ENCODE measurements at regions not wholly inside any gene's neighbourhood (a gene's known extent, or its start where the extent isn't known, plus 50 kb on each side); places are given as distances from the start of the nearest gene placed in this dataset.

DNA sequence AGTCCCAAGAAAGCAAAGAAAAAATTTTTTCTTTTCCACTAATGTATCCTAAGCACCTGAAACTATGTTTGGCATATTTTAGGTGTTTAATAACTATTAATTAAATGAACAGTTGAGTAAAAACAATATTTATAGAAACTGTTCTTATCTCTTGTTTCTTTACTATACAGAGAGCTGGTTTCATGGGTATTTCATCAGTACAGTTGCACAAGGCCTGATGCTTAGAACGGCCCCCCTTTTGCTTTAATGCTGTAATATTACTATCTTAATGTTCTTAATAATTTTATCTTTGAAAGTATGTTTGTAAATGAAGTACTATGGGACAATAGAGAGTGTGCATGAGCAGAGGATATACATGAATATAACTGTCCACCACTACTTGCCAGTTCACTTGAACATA is 479.1 kb upstream of the SLIT2 start:
- Mint-ChIP-seq H3K36me3 (no peaks in the 10 kb centered on the region), H3K4me1 (no peaks in the 10 kb centered on the region), H3K27me3 (no peaks in the 10 kb centered on the region), H3K9me3 (peaks cover 0 to 11% of the 10 kb centered on the region in 2 donors), H3K4me3 (no peak overlapping the region), H3K27ac (no peak overlapping the region)
- no peak for DNase-seq
- ATAC-seq (replicated peaks): no peak

DNA sequence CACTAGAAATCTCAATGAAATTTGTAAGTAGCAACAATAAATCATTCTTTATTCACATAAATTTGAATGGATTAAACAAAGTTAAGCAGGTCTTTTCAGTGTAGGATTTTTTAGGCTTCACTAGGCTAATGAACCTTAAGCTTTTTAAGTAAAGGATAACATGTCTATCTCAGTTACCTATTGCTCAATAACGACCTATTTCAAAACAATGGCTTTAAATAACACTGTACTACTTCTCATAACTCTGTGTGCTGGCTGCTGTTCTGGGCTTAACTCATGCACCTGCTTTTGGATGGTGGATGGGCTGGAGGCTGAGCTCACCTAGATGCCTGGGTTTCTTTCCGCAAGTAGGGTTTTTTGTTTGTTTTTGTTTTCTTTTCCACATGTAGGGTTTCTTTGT is 495.0 kb upstream of the SLIT2 start:
- no peak overlapping the region for H3K27ac Mint-ChIP-seq
- peaks cover 0 to 5% of the 10 kb centered on the region in 2 donors for H3K9me3 Mint-ChIP-seq
- no peak overlapping the region for H3K4me3 Mint-ChIP-seq
- H3K27me3 Mint-ChIP-seq: no peaks in the 10 kb centered on the region
- DNase-seq (no peak), ATAC-seq (replicated peaks) (no peak)
- no peaks in the 10 kb centered on the region for H3K36me3 Mint-ChIP-seq
- no peaks in the 10 kb centered on the region for H3K4me1 Mint-ChIP-seq

GRCh38 chr4:19752599-19752998 is 499.1 kb upstream of the SLIT2 start:
- ATAC-seq (replicated peaks): no peak
- H3K4me1 Mint-ChIP-seq: no peaks in the 10 kb centered on the region
- H3K36me3 Mint-ChIP-seq: no peaks in the 10 kb centered on the region
- peaks cover 0 to 4% of the 10 kb centered on the region in 2 donors for H3K9me3 Mint-ChIP-seq
- H3K27ac Mint-ChIP-seq: no peak overlapping the region
- H3K27me3 Mint-ChIP-seq: no peaks in the 10 kb centered on the region
- no peak overlapping the region for H3K4me3 Mint-ChIP-seq
- DNase-seq: no peak

- Mint-ChIP-seq H3K4me1 (no peaks in the 10 kb centered on the region), H3K4me3 (no peak overlapping the region), H3K36me3 (no peaks in the 10 kb centered on the region), H3K27me3 (no peaks in the 10 kb centered on the region), H3K27ac (no peak overlapping the region), H3K9me3 (peaks cover 0 to 7% of the 10 kb centered on the region in 2 donors)
- ATAC-seq (replicated peaks): no peak
- no peak for DNase-seq
Observed at GRCh38 chr4:19748519-19749479, 502.9 kb upstream of the SLIT2 start.

DNA sequence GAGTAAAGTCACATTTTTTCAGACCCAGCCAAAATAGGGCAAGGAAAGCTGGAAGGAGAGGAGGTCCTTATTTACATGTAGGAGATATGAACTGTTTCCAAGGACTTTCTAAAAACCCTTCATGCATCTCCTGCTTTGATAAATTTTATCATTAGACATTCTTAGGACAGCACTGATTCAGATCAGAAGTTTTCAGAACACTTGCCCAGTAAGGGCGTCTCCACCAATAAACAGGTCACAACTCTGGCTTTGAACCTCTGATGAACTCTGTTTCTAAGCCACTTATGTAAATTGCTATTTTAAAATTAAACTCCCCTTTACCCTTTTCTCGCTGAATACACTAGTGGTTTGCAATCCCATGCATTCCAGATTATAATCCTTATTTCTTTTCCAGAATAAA is 505.3 kb upstream of the SLIT2 start:
- no peak overlapping the region for H3K27ac Mint-ChIP-seq
- H3K4me1 Mint-ChIP-seq: no peaks in the 10 kb centered on the region
- H3K4me3 Mint-ChIP-seq: no peak overlapping the region
- H3K27me3 Mint-ChIP-seq: no peaks in the 10 kb centered on the region
- H3K9me3 Mint-ChIP-seq: peaks cover 0 to 8% of the 10 kb centered on the region in 2 donors
- ATAC-seq (replicated peaks) (no peak), DNase-seq (no peak)
- H3K36me3 Mint-ChIP-seq: no peaks in the 10 kb centered on the region

GRCh38 chr4:19743115-19743638 is 508.5 kb upstream of the SLIT2 start:
- H3K4me3 Mint-ChIP-seq: no peak overlapping the region
- H3K36me3 Mint-ChIP-seq: no peaks in the 10 kb centered on the region
- H3K4me1 Mint-ChIP-seq: peaks cover 0 to 2% of the 10 kb centered on the region in 2 donors
- H3K9me3 Mint-ChIP-seq: peaks cover 0 to 5% of the 10 kb centered on the region in 2 donors
- no peak for DNase-seq
- no peak for ATAC-seq (replicated peaks)
- H3K27me3 Mint-ChIP-seq: no peaks in the 10 kb centered on the region
- H3K27ac Mint-ChIP-seq: no peak overlapping the region

- no peak overlapping the region for H3K27ac Mint-ChIP-seq
- DNase-seq (no peak), ATAC-seq (replicated peaks) (no peak)
- peaks cover 0 to 5% of the 10 kb centered on the region in 2 donors for H3K9me3 Mint-ChIP-seq
- no peaks in the 10 kb centered on the region for H3K27me3 Mint-ChIP-seq
- H3K4me1 Mint-ChIP-seq: peaks cover 0 to 2% of the 10 kb centered on the region in 2 donors
- no peak overlapping the region for H3K4me3 Mint-ChIP-seq
- H3K36me3 Mint-ChIP-seq: no peaks in the 10 kb centered on the region
Observed at GRCh38 chr4:19739101-19739651, 512.5 kb upstream of the SLIT2 start.

GRCh38 chr4:19736968-19737756 is 514.5 kb upstream of the SLIT2 start:
- ATAC-seq (replicated peaks): no peak
- no peak overlapping the region for H3K27ac Mint-ChIP-seq
- peaks cover 0 to 2% of the 10 kb centered on the region in 2 donors for H3K4me1 Mint-ChIP-seq
- no peak for DNase-seq
- no peak overlapping the region for H3K4me3 Mint-ChIP-seq
- H3K27me3 Mint-ChIP-seq: no peaks in the 10 kb centered on the region
- H3K36me3 Mint-ChIP-seq: no peaks in the 10 kb centered on the region
- H3K9me3 Mint-ChIP-seq: peaks cover 0 to 6% of the 10 kb centered on the region in 2 donors

- DNase-seq (no peak), ATAC-seq (replicated peaks) (no peak)
- Mint-ChIP-seq H3K36me3 (no peaks in the 10 kb centered on the region), H3K27ac (no peak overlapping the region), H3K9me3 (peaks cover 4 to 6% of the 10 kb centered on the region in 2 donors), H3K4me1 (peaks cover 4 to 7% of the 10 kb centered on the region in 2 donors), H3K4me3 (no peak overlapping the region), H3K27me3 (no peaks in the 10 kb centered on the region)
Observed at GRCh38 chr4:19735012-19735411, 516.7 kb upstream of the SLIT2 start.

DNA sequence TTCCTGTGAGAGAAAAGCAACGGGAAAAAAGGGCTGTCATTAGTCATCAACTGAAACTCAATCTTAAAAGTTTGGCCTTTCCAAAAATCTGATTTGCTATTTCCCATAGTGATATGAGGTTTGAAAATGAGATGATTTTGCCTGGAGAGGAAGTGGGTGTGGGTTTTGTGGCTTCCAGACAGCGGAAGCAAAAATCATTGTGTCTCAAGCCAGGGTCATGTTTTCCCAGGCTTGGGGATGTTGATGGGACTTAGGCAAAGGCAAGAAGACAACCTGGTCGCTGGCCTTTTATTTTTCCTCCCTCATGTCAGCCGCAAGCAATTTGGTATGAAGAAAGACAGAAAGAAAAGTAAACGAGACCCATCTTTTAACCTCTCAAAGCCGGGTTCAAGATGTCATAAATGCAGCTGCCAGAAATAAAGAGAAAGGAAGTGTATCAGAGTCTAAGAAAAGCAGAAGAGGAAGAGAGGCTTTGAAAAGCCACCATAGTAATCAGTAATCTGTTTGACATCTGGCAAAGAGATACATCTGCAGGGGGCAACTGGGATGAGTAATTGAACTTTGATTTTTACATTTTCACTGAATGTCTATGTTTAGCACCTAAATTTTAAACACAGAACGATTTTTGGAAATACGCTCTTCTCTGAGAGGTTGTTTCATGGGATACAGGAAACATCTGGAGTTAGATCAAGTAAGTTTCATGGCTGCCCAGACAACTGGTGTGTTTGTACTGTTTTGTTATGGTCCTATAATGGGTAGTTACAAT is 521.6 kb upstream of the SLIT2 start:
- Mint-ChIP-seq H3K27me3 (no peaks in the 10 kb centered on the region), H3K9me3 (peaks cover 4 to 6% of the 10 kb centered on the region in 2 donors), H3K27ac (no peak overlapping the region), H3K4me3 (no peak overlapping the region), H3K36me3 (no peaks in the 10 kb centered on the region), H3K4me1 (peaks cover 8 to 10% of the 10 kb centered on the region in 2 donors)
- no peak for DNase-seq
- peak; percentile 50 to 66 for ATAC-seq (replicated peaks)

DNA sequence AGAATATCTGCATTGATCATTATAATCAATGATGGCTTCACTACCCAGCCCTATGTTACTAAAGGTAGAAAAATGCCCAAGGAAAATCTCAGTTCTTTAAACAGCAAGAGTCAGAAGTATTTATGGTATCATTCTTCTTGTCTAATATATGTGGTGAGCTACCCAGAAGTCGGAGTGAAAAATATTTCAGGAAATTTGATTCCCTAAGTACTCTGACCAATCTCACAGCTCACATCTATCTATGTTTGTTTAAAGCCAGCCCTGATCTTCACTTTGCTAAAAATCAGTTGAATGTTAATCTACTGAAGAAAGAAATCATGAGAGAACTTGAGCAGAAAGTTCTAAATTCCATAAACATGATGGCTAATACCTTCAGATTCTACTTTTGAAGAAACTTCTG is 522.9 kb upstream of the SLIT2 start:
- H3K4me3 Mint-ChIP-seq: no peak overlapping the region
- DNase-seq (no peak), ATAC-seq (replicated peaks) (no peak)
- no peaks in the 10 kb centered on the region for H3K27me3 Mint-ChIP-seq
- H3K9me3 Mint-ChIP-seq: peaks cover 2 to 4% of the 10 kb centered on the region in 2 donors
- peaks cover 8 to 10% of the 10 kb centered on the region in 2 donors for H3K4me1 Mint-ChIP-seq
- H3K27ac Mint-ChIP-seq: no peak overlapping the region
- H3K36me3 Mint-ChIP-seq: no peaks in the 10 kb centered on the region

DNA sequence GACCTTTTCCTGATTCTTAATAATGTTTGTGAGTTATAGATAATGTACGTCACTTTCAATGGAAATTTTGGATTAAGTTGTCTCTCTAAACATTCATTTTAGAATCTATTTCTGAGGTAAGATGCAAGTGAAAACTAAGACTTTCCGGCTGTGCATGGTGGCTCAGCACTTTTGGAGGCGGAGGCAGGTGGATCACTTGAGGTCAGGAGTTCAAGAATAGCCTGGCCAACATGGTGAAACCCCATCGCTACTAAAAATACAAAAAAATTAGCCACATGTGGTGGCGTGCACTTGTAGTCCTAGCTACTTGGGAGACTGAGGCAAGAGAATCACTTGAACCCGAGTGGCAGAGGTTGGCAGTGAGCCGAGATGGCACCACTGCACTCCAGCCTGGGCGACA is 524.6 kb upstream of the SLIT2 start:
- Mint-ChIP-seq H3K36me3 (no peaks in the 10 kb centered on the region), H3K27ac (no peak overlapping the region), H3K4me1 (peaks cover 8 to 10% of the 10 kb centered on the region in 2 donors), H3K9me3 (peaks cover 4% of the 10 kb centered on the region in 2 donors), H3K4me3 (no peak overlapping the region), H3K27me3 (no peaks in the 10 kb centered on the region)
- ATAC-seq (replicated peaks) (no peak), DNase-seq (no peak)

DNA sequence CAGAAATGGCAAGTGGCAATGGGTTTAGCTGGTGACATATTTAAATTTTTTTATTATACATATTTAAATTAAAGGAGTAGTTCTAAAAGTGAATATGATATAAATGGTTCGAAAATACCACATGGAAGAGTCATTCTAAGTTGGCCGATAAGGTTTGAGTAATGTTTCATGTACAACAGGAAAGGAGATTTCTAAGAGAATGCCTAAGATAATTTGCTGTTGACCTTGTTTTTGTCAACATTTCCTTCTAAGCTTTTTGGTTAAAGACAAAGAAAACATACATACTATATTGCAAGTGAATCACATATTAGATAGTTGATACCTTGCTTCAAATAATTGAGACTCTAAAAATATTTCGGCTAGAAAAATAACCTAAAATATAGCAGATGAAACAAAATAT is 526.6 kb upstream of the SLIT2 start:
- no peak for DNase-seq
- peaks cover 0 to 2% of the 10 kb centered on the region in 2 donors for H3K9me3 Mint-ChIP-seq
- no peak for ATAC-seq (replicated peaks)
- H3K27me3 Mint-ChIP-seq: no peaks in the 10 kb centered on the region
- H3K4me1 Mint-ChIP-seq: peaks cover 6% of the 10 kb centered on the region in 2 donors
- H3K36me3 Mint-ChIP-seq: no peaks in the 10 kb centered on the region
- no peak overlapping the region for H3K27ac Mint-ChIP-seq
- no peak overlapping the region for H3K4me3 Mint-ChIP-seq

GRCh38 chr4:19722404-19722803 is 529.3 kb upstream of the SLIT2 start:
- Mint-ChIP-seq H3K4me3 (no peak overlapping the region), H3K27ac (no peak overlapping the region), H3K9me3 (peaks cover 2 to 3% of the 10 kb centered on the region in 2 donors), H3K36me3 (no peaks in the 10 kb centered on the region), H3K27me3 (no peaks in the 10 kb centered on the region), H3K4me1 (no peaks in the 10 kb centered on the region)
- ATAC-seq (replicated peaks): no peak
- no peak for DNase-seq

Measured in stimulated activated naive B cell treated with anti-CD40 and anti-IgM and Interleukin-4, amounts not matched to agents 10 μg/mL and 1 μg/mL and 100 μg/mL, for 72 hours (primary cell).